Pancreas (tissue), 10 donors: ENCODE measurements at regions not wholly inside any gene's neighbourhood (a gene's known extent, or its start where the extent isn't known, plus 50 kb on each side); places are given as distances from the start of the nearest gene placed in this dataset.
A peak's percentile ranks its signal among the peaks of the same experiment; 100 is the strongest.

Experiments
- ATAC-seq, 4 donors: fragments of 200-7000 bp; cut with Tn5 transposase; one replicate each; pipeline versions ENCODE4 v1.8.0 to v1.9.1; 2020; ENCODE audit warnings: mild to moderate bottlenecking in 4 of 4, moderate library complexity in 4 of 4
- DNase-seq, 6 donors: peaks; one replicate each; pipeline ENCODE4 v3.0.0-alpha.2; 2020
- FAIRE-seq: peaks from 2 replicates; lab custom pipeline; 2012; peaks lifted over from hg19 to GRCh38; lab: Jason Lieb, UNC
- H3K27ac ChIP-seq, 4 donors: fragments of 200-600 bp; sonication (generic); 1 replicate in 3 of 4; 2 replicates in 1 of 4; pipeline versions ENCODE4 v1.5.0 to v1.8.0; 2020
- H3K27me3 ChIP-seq, 4 donors: fragments of 200-600 bp; one replicate each; pipeline ENCODE4 v1.8.0; 2021
- H3K36me3 ChIP-seq, 3 donors: fragments of 200-600 bp; sonication (generic) in 1 of 3; one replicate each; pipeline versions ENCODE4 v1.5.0 to v1.8.0; 2020 to 2021
- H3K4me1 ChIP-seq, 3 donors: fragments of 200-600 bp; one replicate each; pipeline ENCODE4 v1.8.0; 2021
- H3K4me3 ChIP-seq, 4 donors: fragments of 200-600 bp; sonication (generic) in 2 of 4; one replicate each; pipeline versions ENCODE4 v1.5.0 to v1.8.0; 2020 to 2021
- H3K9me3 ChIP-seq, 4 donors: fragments of 200-600 bp; one replicate each; pipeline ENCODE4 v1.8.0; 2021
- CTCF ChIP-seq, 4 donors: fragments of 200-600 bp; sonication (generic) in 3 of 4; IDR thresholded peaks; one replicate each; pipeline versions ENCODE4 v1.5.0 to v1.8.0; 2021; ENCODE audit warnings: antibody characterized with exemption in 4 of 4
- WGBS, 2 donors: extraction: QIAGEN DNeasy Blood & Tissue Kit; methylation state at CpG; one replicate each; pipeline ENCODE4 v1.1.7; 2013; 5-methylcytosine and 5-hydroxymethylcytosine counted together
- intact Hi-C, 3 donors: fragments of 100-400 bp; cut with DNase I; formaldehyde crosslinking; loops; one replicate each; pipeline versions ENCODE4 v1.11.1 to v1.14.2; 2022
- donor health status: healthy with polysubstance abuse.
- donor health status: DM: no; HTN: no; CAD: no; lungs with moderate emphysema.
- donor health status: DM: no; HTN: no; CAD: no.
- donor health status: control.
- donor health status: control.
- donor health status: Bipolar disorder and iron deficiency.
- donor health status: DM: yes; HTN: yes; CAD: no.
- donor health status: DM: no; HTN: no; CAD: no.
- donor health status: DM: no; HTN: no; CAD: no.
- donor health status: DM: yes; HTN: yes; CAD: no.

DNA sequence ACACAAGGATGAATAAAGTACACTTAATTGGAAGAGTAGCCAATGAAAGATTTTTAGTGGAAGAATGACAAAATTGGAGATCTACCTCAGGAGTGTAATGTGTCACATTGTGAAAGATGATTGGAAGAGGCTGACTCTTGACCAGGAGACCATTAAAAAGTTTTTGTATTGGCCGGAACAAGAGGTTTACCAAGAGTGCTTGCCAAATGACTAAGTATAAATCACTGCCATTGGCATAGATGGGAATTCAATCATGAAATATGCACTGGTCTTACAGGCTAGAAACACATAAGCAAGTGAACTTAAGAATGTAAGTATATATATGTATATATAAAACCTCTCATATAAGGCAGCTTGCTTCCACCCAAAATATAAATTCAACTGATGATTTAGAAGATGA lies 58.7 kb upstream of the TFEC start:
- ATAC-seq (no peak), DNase-seq (no peak), FAIRE-seq (no peak)
- no peaks in the 10 kb centered on the region for H3K9me3 ChIP-seq
- 88 to 93% methylated on average over 1 of the region's 1 CpG for WGBS, 2 donors
- intact Hi-C loops: no loop called here
- no peaks in the 10 kb centered on the region for H3K36me3 ChIP-seq
- no peak overlapping the region for H3K4me3 ChIP-seq
- H3K27ac ChIP-seq: no peak overlapping the region
- H3K27me3 ChIP-seq: no peaks in the 10 kb centered on the region
- H3K4me1 ChIP-seq: no peaks in the 10 kb centered on the region
- TF ChIP-seq CTCF (IDR thresholded peaks at IDR 0.05): no peak

DNA sequence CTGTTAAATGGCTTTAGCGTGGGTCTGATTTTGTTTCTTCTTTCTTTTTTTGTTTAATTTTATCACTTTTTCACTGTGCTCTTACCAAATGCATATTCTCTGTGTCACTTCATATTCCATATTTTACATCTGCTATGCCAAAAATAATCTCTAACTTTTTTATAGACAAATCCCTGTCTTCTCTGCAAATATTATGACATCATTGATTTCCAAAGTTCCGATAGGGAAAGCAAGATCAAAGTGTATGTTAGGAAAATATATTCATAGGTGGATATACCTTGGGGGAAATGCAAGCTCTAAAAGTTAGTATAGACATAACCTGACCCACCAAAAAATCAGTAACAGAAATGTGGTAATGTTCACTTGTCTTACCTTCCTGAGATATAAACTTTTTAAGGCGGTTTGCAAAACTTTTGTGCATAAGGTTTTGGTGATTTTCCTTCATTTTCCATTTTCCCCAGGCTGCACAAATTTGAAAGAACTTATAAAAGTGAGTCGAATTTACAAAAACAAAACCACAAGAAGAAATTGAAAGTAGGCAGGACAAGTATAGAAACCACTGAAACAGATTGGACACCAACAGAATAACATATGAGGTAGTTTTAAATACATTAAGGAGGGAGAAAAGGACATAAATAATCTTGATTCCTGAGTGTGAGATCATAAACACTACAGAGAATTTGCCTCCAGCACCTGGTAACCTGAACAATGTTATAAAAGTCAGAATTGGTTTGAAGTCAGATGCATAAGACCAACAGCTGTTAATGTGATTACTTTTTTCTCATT lies 63.1 kb upstream of the TFEC start:
- intact Hi-C loops: no loop called here
- Histone ChIP-seq H3K27me3 (no peaks in the 10 kb centered on the region), H3K36me3 (no peaks in the 10 kb centered on the region), H3K27ac (no peak overlapping the region), H3K4me3 (no peak overlapping the region), H3K4me1 (no peaks in the 10 kb centered on the region), H3K9me3 (no peaks in the 10 kb centered on the region)
- no peak for TF ChIP-seq CTCF (IDR thresholded peaks at IDR 0.05)
- 73 to 78% methylated on average over 4 of the region's 4 CpGs for WGBS, 2 donors
- ATAC-seq (no peak), FAIRE-seq (no peak), DNase-seq (no peak)

DNA sequence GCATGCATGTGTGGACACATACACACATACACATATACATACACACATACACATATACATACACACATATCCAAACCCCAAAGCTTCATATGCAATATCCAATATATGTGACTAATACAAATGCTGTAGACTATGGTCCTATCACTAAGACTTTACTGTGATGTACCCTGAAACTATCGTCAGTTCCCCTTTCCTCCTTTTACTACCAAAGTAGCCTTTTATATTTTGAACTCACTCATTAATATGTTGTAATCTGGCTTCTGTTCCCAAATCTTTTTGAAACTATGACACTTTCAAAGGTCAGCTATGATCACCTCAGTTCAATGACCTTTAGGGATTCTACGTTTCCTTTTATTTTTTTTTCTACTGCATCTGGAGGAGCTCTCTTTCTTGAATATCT lies 64.8 kb upstream of the TFEC start:
- Histone ChIP-seq H3K9me3 (no peaks in the 10 kb centered on the region), H3K27ac (no peak overlapping the region), H3K4me3 (no peak overlapping the region), H3K27me3 (no peaks in the 10 kb centered on the region), H3K4me1 (no peaks in the 10 kb centered on the region), H3K36me3 (no peaks in the 10 kb centered on the region)
- intact Hi-C loops: no loop called here
- no peak for TF ChIP-seq CTCF (IDR thresholded peaks at IDR 0.05)
- FAIRE-seq (no peak), DNase-seq (no peak), ATAC-seq (no peak)
- 67 to 72% methylated on average over 2 of the region's 2 CpGs for WGBS, 2 donors

GRCh38 chr7:116097365-116098009 lies 66.9 kb upstream of the TFEC start:
- ATAC-seq (peak in 2 of 4 donors; percentile 38 to 45), FAIRE-seq (peak; percentile 5)
- 75 to 76% methylated on average over 4 of the region's 4 CpGs for WGBS, 2 donors

More at GRCh38 chr7:116097365-116098009, 66.9 kb upstream of the TFEC start:
- H3K27me3 ChIP-seq: no peaks in the 10 kb centered on the region
- DNase-seq: no peak
- no peaks in the 10 kb centered on the region for H3K36me3 ChIP-seq
- intact Hi-C loops: no loop called here
- H3K9me3 ChIP-seq: no peaks in the 10 kb centered on the region
- peak in 1 of 4 donors; percentile 13 for TF ChIP-seq CTCF (IDR thresholded peaks at IDR 0.05)
- H3K27ac ChIP-seq: no peak overlapping the region
- H3K4me3 ChIP-seq: no peak overlapping the region
- no peaks in the 10 kb centered on the region for H3K4me1 ChIP-seq
